T-cell (primary cell): ENCODE measurements at regions not wholly inside any gene's neighbourhood (a gene's known extent, or its start where the extent isn't known, plus 50 kb on each side); places are given as distances from the start of the nearest gene placed in this dataset.

Experiments
- ATAC-seq, 4 experiments: fragments of 200-7000 bp in 3 of 4; fragments of 150-1000 bp in 1 of 4; cut with Tn5 transposase; replicated peaks in 1 of 4; 1 replicate in 3 of 4; 2 replicates in 1 of 4; pipeline ENCODE4 v1.10.0; 2021; ENCODE audit warnings: moderate library complexity in 3 of 4, mild to moderate bottlenecking in 2 of 4, moderate number of reproducible peaks in 1 of 4
- CTCF ChIA-PET, 2 donors: fragments of 300-600 bp; sonication (Branson Sonifier 250); formaldehyde crosslinking; loops; one replicate each; lab custom pipeline; 2022; ENCODE audit warnings: antibody characterized with exemption in 2 of 2; lab: Charles Lee
- POLR2A ChIA-PET, 2 donors: fragments of 300-600 bp; sonication (Branson Sonifier 250); formaldehyde crosslinking; loops; one replicate each; lab custom pipeline; 2022; ENCODE audit warnings: antibody characterized with exemption in 2 of 2; lab: Charles Lee
- DNase-seq, 35 experiments: peaks; one replicate each; pipeline versions ENCODE4 v3.0.0 to v3.0.0-alpha.2; 2013 to 2023
- H3K27ac ChIP-seq: one replicate; pipeline ENCODE4 v1.5.1; 2013; ENCODE audit warnings: low read length
- H3K27me3 ChIP-seq, 2 experiments: replicated peaks in 1 of 2; 1 replicate in 1 of 2; 2 replicates in 1 of 2; pipeline versions ENCODE4 v1.6.1 to v1.7.0; 2013; ENCODE audit warnings: low read length in 1 of 2, mixed read lengths in 1 of 2; ENCODE audit not compliant: control insufficient read depth in 2 of 2, insufficient read depth in 2 of 2; ENCODE audit errors: extremely low read depth in 1 of 2
- H3K36me3 ChIP-seq, 2 donors: 1 replicate in 1 of 2; 2 replicates in 1 of 2; pipeline versions ENCODE4 v1.6.1 to v1.7.0; 2013; ENCODE audit warnings: low read length in 1 of 2; ENCODE audit not compliant: control insufficient read depth in 2 of 2, insufficient read depth in 1 of 2; ENCODE audit errors: extremely low read depth in 1 of 2
- H3K4me1 ChIP-seq, 2 experiments: 1 replicate in 1 of 2; 2 replicates in 1 of 2; pipeline versions ENCODE4 v1.6.1 to v1.7.0; 2013; ENCODE audit warnings: low read length in 2 of 2, mixed read lengths in 1 of 2; ENCODE audit not compliant: insufficient read depth in 2 of 2, control insufficient read depth in 1 of 2; ENCODE audit errors: extremely low read depth in 1 of 2
- H3K4me3 ChIP-seq, 2 donors: 1 replicate in 1 of 2; 2 replicates in 1 of 2; pipeline versions ENCODE4 v1.5.1 to v1.7.0; 2013; ENCODE audit warnings: mild to moderate bottlenecking in 2 of 2, low read length in 1 of 2, moderate library complexity in 1 of 2; ENCODE audit not compliant: control insufficient read depth in 1 of 2; ENCODE audit errors: extremely low read depth in 1 of 2
- H3K9me3 ChIP-seq: 2 replicates; pipeline ENCODE4 v1.7.0; 2013
- H3K27ac Mint-ChIP-seq, 2 donors: one replicate each; pipeline ENCODE4 v1.8.0; 2020 to 2021; ENCODE audit warnings: mild to moderate bottlenecking in 2 of 2, mixed read lengths in 2 of 2
- H3K27me3 Mint-ChIP-seq, 2 donors: one replicate each; pipeline ENCODE4 v1.8.0; 2021 to 2022; ENCODE audit warnings: mixed read lengths in 2 of 2
- H3K36me3 Mint-ChIP-seq: one replicate; pipeline ENCODE4 v1.8.0; 2021; ENCODE audit warnings: mixed read lengths
- H3K4me1 Mint-ChIP-seq, 3 donors: one replicate each; pipeline ENCODE4 v1.8.0; 2020 to 2022; ENCODE audit warnings: mixed read lengths in 3 of 3, mild to moderate bottlenecking in 1 of 3
- H3K4me3 Mint-ChIP-seq, 3 donors: one replicate each; pipeline ENCODE4 v1.8.0; 2020 to 2022; ENCODE audit warnings: mild to moderate bottlenecking in 3 of 3, mixed read lengths in 3 of 3, moderate library complexity in 3 of 3
- H3K9me3 Mint-ChIP-seq, 3 donors: one replicate each; pipeline ENCODE4 v1.8.0; 2020 to 2022; ENCODE audit warnings: mixed read lengths in 3 of 3
- WGBS: methylation state at CpG from one replicate; pipeline ENCODE4 v1.1.5; 2013; ENCODE audit warnings: missing lambda C conversion rate; ENCODE audit not compliant: insufficient coverage; 5-methylcytosine and 5-hydroxymethylcytosine counted together

DNA sequence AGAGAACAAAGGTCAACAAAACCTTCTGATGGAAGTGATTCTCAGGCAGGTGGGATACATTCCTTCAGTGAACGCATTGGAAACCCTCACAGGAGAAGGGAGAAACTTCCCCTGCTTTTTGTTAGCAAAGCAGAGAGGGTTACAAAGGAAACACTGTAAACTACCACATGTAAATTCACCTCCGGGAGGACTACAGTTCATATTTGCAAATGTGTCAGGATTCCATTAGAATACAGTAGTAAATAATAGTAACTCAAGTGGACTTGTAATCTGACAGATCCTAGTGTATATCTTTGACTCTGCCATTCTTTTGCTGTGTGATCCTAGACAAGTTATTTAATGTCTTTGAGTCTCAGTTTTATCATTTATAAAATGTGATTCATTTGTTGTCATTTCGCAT lies 504.3 kb upstream of the NRP1 start:
- POLR2A ChIA-PET, result no interaction called here
- no peak for DNase-seq
- H3K27me3 ChIP-seq, result peaks cover 0 to 2% of the 10 kb centered on the region in 2 experiments
- Mint-ChIP-seq H3K4me1 (no peaks in the 10 kb centered on the region), H3K27ac (no peak overlapping the region), H3K9me3 (peaks cover 5 to 6% (median 6%) of the 10 kb centered on the region in 3 donors), H3K36me3 (no peaks in the 10 kb centered on the region), H3K27me3 (peaks cover 0 to 4% of the 10 kb centered on the region in 2 donors), H3K4me3 (no peak overlapping the region)
- CTCF ChIA-PET, result no interaction called here
- no peaks in the 10 kb centered on the region for H3K9me3 ChIP-seq
- no peaks in the 10 kb centered on the region for H3K36me3 ChIP-seq
- no CpG with 5 or more reads among the region's 3 CpGs for WGBS
- no peak overlapping the region for H3K4me3 ChIP-seq
- no peak overlapping the region for H3K27ac ChIP-seq
- H3K4me1 ChIP-seq, result no peaks in the 10 kb centered on the region
- ATAC-seq, result no peak

DNA sequence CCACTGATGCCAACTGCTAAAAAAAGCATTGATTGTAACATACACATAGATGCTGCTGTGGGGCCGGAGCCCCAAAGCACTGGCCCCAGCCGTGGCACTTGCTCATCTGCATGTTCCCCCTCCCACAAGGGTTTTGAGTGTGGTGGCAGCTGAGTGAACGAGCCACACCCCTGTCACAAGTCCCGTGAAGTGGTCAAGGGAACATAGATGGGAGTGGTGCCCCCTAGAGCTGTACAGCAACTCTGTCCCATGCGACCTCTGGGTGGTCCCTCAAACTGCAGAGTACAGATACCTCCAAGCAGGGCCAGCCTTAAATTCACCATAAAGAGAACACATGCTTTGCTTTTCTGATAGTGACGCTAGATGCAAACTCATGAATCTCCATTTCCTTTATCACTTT lies 503.3 kb upstream of the NRP1 start:
- Mint-ChIP-seq H3K36me3 (no peaks in the 10 kb centered on the region), H3K27me3 (peaks cover 0 to 4% of the 10 kb centered on the region in 2 donors), H3K4me1 (no peaks in the 10 kb centered on the region), H3K4me3 (no peak overlapping the region), H3K9me3 (no peaks in the 10 kb centered on the region), H3K27ac (no peak overlapping the region)
- H3K9me3 ChIP-seq, result no peaks in the 10 kb centered on the region
- peaks cover 0 to 2% of the 10 kb centered on the region in 2 experiments for H3K27me3 ChIP-seq
- no CpG with 5 or more reads among the region's 6 CpGs for WGBS
- no peaks in the 10 kb centered on the region for H3K4me1 ChIP-seq
- H3K4me3 ChIP-seq, result no peak overlapping the region
- no peak overlapping the region for H3K27ac ChIP-seq
- ChIA-PET POLR2A (no interaction called here), CTCF (no interaction called here)
- ATAC-seq (no peak), DNase-seq (no peak)
- no peaks in the 10 kb centered on the region for H3K36me3 ChIP-seq

DNA sequence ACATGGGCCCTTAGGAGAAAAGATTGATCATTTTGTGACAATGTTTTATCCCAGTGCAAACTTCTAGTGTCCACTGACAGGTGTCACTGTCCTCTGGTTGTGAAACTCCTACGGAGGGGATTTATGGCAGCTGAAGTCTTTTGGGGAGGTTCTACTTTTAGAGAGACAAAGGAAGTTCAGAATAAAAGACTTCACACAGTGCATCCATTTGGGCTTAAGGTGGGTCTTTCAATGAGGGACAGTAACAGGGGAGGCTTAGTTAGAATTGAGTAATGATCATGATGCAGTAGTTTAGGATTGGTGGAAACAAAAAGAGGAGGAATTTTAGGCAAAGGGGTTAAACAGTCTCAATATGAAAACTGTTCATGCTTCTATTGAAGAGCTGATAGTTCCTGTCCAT lies 501.1 kb upstream of the NRP1 start:
- Histone ChIP-seq H3K4me1 (no peaks in the 10 kb centered on the region), H3K4me3 (no peak overlapping the region), H3K27ac (no peak overlapping the region), H3K36me3 (no peaks in the 10 kb centered on the region), H3K27me3 (peaks cover 0 to 2% of the 10 kb centered on the region in 2 experiments), H3K9me3 (no peaks in the 10 kb centered on the region)
- no peak overlapping the region for H3K27ac Mint-ChIP-seq
- no peaks in the 10 kb centered on the region for H3K4me1 Mint-ChIP-seq
- ChIA-PET CTCF (interaction anchor here (0.5 to 0.6 kb wide), 2 partner anchors 78 to 205 kb away, joined by 3 read pairs; no protein-coding TSS in a partner anchor), POLR2A (no interaction called here)
- H3K27me3 Mint-ChIP-seq, result peaks cover 0 to 8% of the 10 kb centered on the region in 2 donors
- ATAC-seq (no peak), DNase-seq (no peak)
- H3K9me3 Mint-ChIP-seq, result peaks cover 0 to 1% (median 0%) of the 10 kb centered on the region in 3 donors
- no peak overlapping the region for H3K4me3 Mint-ChIP-seq
- H3K36me3 Mint-ChIP-seq, result no peaks in the 10 kb centered on the region
- WGBS, result no CpG with 5 or more reads among the region's 1 CpG

DNA sequence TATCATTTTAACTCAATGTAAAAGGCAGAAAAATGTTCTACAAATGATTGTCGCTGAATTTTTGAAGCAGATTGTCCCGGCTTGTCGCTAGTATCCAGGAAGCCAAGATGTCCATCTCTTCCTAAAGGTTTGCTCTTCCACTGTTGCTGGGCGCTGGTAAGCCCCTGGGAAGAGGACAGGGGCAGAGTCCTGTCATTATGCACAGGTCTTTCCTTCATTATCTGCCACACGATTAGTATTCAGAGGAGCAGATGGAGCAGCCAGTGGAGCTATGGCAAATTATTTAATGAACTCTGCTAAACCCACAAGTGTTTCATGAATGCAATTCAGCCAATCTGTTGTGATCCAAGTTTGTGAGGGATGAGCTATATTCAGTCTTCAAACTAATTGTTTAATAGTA lies 499.1 kb upstream of the NRP1 start:
- POLR2A ChIA-PET, result interaction anchor here in 1 of 2 donors (0.6 kb wide), 1 partner anchor 57 kb away, joined by 3 read pairs; no protein-coding TSS in a partner anchor

DNA sequence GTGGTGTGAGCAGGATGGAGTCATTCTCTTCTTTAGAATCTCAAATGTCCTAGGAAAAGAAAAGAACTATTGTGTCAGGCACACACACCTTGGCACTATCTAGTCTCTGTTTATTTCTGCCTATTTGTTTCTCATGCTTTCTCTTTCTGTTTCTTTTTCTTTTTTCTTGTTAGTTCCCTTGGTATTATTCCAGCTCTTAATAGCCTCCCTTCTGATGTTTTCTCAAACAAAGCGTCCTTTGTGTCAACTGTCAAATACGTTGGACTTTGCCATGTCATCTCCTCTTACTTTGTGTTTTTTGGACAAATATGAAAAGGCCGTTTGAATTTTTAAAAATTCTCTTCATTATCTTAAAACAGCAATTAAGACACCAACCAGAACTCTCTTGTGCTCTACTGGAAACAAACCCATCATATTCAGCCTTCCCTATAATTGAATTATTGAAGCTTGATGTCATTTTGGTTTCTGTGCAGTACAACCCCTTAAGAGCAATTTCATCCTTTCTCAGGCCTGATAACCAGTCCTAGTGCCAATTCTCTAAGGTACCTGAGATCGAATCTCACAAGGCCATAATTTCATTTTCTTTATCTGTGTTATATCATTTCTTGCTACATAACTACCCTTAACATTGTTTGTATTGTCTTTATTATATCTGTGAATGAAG lies 497.8 kb upstream of the NRP1 start:
- Histone ChIP-seq H3K4me3 (no peak overlapping the region), H3K9me3 (no peaks in the 10 kb centered on the region), H3K27ac (no peak overlapping the region), H3K27me3 (no peaks in the 10 kb centered on the region), H3K36me3 (no peaks in the 10 kb centered on the region), H3K4me1 (no peaks in the 10 kb centered on the region)
- Mint-ChIP-seq H3K9me3 (peaks cover 0 to 9% (median 6%) of the 10 kb centered on the region in 3 donors), H3K36me3 (no peaks in the 10 kb centered on the region), H3K27ac (no peak overlapping the region), H3K27me3 (peaks cover 0 to 15% of the 10 kb centered on the region in 2 donors), H3K4me1 (no peaks in the 10 kb centered on the region), H3K4me3 (no peak overlapping the region)
- ATAC-seq, result no peak
- CTCF ChIA-PET, result no interaction called here
- POLR2A ChIA-PET, result no interaction called here
- DNase-seq, result no peak
- no CpG with 5 or more reads among the region's 4 CpGs for WGBS

More for the DNA sequence above, 499.1 kb upstream of the NRP1 start:
- CTCF ChIA-PET, result no interaction called here
- Mint-ChIP-seq H3K9me3 (peaks cover 0 to 6% (median 3%) of the 10 kb centered on the region in 3 donors), H3K27me3 (peaks cover 0 to 8% of the 10 kb centered on the region in 2 donors), H3K4me1 (no peaks in the 10 kb centered on the region), H3K36me3 (no peaks in the 10 kb centered on the region), H3K27ac (no peak overlapping the region), H3K4me3 (no peak overlapping the region)
- Histone ChIP-seq H3K4me1 (no peaks in the 10 kb centered on the region), H3K27me3 (no peaks in the 10 kb centered on the region), H3K27ac (no peak overlapping the region), H3K4me3 (no peak overlapping the region), H3K9me3 (no peaks in the 10 kb centered on the region), H3K36me3 (no peaks in the 10 kb centered on the region)
- no peak for ATAC-seq
- WGBS, result 92% methylated on average over 5 of the region's 5 CpGs
- DNase-seq, result no peak

DNA sequence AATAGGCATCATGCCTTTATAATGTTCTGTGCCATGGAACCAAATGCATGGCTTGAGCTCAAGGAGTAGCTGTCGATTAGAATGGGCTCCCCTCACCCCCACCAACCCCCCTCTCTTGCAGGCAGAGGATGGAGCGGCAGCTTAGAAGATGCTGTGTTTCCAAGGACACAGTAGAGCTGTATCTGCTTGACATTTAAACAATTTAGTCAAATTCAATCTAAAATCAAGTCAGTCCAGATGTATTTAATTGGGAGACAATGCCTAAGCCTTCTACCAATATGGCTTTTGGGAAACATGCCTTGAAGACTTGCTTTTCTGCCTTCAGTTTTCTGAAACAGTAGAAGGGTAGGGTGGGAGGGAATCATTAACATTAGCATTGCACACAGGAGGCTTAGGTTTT lies 497.1 kb upstream of the NRP1 start:
- H3K36me3 Mint-ChIP-seq, result no peaks in the 10 kb centered on the region
- no peak overlapping the region for H3K4me3 Mint-ChIP-seq
- Histone ChIP-seq H3K27me3 (no peaks in the 10 kb centered on the region), H3K27ac (no peak overlapping the region), H3K36me3 (no peaks in the 10 kb centered on the region), H3K4me1 (no peaks in the 10 kb centered on the region), H3K9me3 (no peaks in the 10 kb centered on the region), H3K4me3 (no peak overlapping the region)
- peaks cover 0 to 11% (median 6%) of the 10 kb centered on the region in 3 donors for H3K9me3 Mint-ChIP-seq
- H3K27me3 Mint-ChIP-seq, result peaks cover 0 to 13% of the 10 kb centered on the region in 2 donors
- ATAC-seq, result no peak
- ChIA-PET POLR2A (no interaction called here), CTCF (interaction anchor here in 1 of 2 donors (0.7 kb wide), 1 partner anchor 1678 kb away, joined by 4 read pairs; no protein-coding TSS in a partner anchor)
- no peak for DNase-seq
- WGBS, result no CpG with 5 or more reads among the region's 2 CpGs
- H3K27ac Mint-ChIP-seq, result no peak overlapping the region
- H3K4me1 Mint-ChIP-seq, result no peaks in the 10 kb centered on the region
